ENCODE measurements at regions not wholly inside any gene's neighbourhood (a gene's known extent, or its start where the extent isn't known, plus 50 kb on each side); places are given as distances from the start of the nearest gene placed in this dataset.

DNA sequence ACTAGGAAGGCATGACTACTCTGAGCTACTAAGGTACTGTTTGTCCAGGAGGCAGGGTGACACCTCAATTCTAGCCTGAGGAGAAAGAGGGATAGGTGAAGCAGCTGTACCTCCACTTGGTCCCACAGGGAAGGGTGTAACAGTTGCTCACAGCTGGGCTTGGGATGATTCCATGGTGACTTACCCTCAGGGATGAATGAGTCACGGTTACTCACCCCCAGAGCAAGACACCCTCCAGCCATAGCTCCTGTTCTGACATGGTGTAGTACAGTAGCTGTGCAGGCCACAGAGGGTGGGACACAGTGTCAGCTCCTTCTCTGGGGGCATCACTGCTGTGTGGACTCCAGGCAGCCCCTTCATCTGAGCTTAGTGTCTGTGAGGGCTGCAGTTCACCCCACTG is 868.6 kb upstream of the SEMA6D start:
- Mint-ChIP-seq H3K27ac (ENCODE audit: unreplicated experiment) (no peak overlapping the region), H3K36me3 (ENCODE audit: low read depth, unreplicated experiment) (peaks cover 5% of the 10 kb centered on the region), H3K9me3 (ENCODE audit: unreplicated experiment) (peaks cover 19% of the 10 kb centered on the region), H3K4me3 (ENCODE audit: unreplicated experiment) (no peak overlapping the region), H3K4me1 (ENCODE audit: unreplicated experiment) (no peaks in the 10 kb centered on the region), H3K27me3 (ENCODE audit: unreplicated experiment) (peaks cover 1% of the 10 kb centered on the region)
- no peak for DNase-seq (ENCODE audit: low spot score)
- TF ChIP-seq, protein P1, sequence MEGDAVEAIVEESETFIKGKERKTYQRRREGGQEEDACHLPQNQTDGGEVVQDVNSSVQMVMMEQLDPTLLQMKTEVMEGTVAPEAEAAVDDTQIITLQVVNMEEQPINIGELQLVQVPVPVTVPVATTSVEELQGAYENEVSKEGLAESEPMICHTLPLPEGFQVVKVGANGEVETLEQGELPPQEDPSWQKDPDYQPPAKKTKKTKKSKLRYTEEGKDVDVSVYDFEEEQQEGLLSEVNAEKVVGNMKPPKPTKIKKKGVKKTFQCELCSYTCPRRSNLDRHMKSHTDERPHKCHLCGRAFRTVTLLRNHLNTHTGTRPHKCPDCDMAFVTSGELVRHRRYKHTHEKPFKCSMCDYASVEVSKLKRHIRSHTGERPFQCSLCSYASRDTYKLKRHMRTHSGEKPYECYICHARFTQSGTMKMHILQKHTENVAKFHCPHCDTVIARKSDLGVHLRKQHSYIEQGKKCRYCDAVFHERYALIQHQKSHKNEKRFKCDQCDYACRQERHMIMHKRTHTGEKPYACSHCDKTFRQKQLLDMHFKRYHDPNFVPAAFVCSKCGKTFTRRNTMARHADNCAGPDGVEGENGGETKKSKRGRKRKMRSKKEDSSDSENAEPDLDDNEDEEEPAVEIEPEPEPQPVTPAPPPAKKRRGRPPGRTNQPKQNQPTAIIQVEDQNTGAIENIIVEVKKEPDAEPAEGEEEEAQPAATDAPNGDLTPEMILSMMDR (IDR thresholded peaks at IDR 0.05; ENCODE audit: unreplicated experiment): no peak

DNA sequence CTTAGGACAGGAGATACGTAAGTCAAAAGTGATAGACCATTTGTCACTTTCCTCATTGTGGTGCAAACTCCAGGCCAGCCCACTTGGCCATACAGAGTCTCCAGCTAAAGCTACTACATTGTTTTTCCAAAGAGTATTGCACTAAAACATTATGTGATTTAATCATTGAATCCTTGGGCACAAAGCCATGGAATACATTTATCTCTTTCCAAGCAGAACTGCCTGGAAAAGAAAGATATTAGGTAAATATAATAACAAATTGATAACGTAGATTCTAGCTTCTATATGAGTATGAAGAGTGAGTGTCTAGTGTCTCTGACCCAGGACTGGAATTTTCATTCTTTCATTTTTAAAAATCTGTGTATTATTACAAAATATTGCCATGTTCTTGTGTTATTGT is 863.7 kb upstream of the SEMA6D start:
- Mint-ChIP-seq H3K36me3 (ENCODE audit: low read depth, unreplicated experiment) (peaks cover 10% of the 10 kb centered on the region), H3K9me3 (ENCODE audit: unreplicated experiment) (peaks cover 13% of the 10 kb centered on the region), H3K27ac (ENCODE audit: unreplicated experiment) (no peak overlapping the region), H3K4me1 (ENCODE audit: unreplicated experiment) (no peaks in the 10 kb centered on the region), H3K27me3 (ENCODE audit: unreplicated experiment) (peaks cover under 1% of the 10 kb centered on the region), H3K4me3 (ENCODE audit: unreplicated experiment) (no peak overlapping the region)
- no peak for DNase-seq (ENCODE audit: low spot score)
- TF ChIP-seq, protein P1 (IDR thresholded peaks at IDR 0.05; ENCODE audit: unreplicated experiment): no peak

DNA sequence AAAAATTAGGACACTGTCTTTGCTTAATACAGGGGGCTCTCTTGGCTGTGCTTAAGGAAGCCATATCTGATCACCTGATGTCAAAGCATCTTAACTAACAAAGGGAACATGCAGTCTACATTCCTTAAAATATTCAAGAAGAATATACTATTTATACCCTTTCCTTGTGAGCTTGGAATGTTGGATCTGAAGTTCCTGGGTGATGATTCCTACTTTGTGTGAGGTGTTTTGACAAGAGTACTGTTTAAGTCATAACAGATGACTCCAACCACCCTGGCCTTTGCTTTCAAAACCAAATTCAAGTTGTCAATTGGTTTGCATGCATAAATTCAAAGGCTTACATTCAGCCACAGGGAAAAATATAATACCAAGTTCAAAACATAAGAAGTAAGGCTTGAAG is 862.7 kb upstream of the SEMA6D start:
- peaks cover 6% of the 10 kb centered on the region for H3K36me3 Mint-ChIP-seq (ENCODE audit: low read depth, unreplicated experiment)
- H3K4me3 Mint-ChIP-seq (ENCODE audit: unreplicated experiment): no peak overlapping the region

DNA sequence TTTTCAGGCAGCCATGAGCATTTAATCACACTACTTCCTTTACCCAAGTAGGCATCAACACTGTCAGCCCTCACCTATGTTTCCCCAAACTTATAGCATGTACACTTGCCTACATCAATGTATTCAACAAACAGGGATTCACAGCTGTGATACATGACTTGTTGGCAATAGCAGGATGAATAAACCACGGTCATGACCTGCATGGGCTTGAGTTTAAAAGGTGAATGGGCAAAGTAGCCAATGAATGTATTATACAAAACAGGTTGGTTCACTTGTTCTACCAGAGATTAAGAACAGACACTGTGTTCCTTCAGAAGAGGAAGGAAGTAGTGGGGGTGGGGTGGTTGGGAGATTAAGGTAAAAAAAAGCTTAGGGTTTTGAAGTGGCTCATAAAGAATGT is 861.9 kb upstream of the SEMA6D start:
- no peaks in the 10 kb centered on the region for H3K27me3 Mint-ChIP-seq (ENCODE audit: unreplicated experiment)
- TF ChIP-seq, protein P1 (IDR thresholded peaks at IDR 0.05; ENCODE audit: unreplicated experiment): no peak

More for the DNA sequence above, 862.7 kb upstream of the SEMA6D start:
- peaks cover 8% of the 10 kb centered on the region for H3K9me3 Mint-ChIP-seq (ENCODE audit: unreplicated experiment)
- H3K4me1 Mint-ChIP-seq (ENCODE audit: unreplicated experiment): no peaks in the 10 kb centered on the region
- H3K27ac Mint-ChIP-seq (ENCODE audit: unreplicated experiment): no peak overlapping the region
- TF ChIP-seq, protein P1 (IDR thresholded peaks at IDR 0.05; ENCODE audit: unreplicated experiment): no peak
- no peak for DNase-seq (ENCODE audit: low spot score)
- H3K27me3 Mint-ChIP-seq (ENCODE audit: unreplicated experiment): no peaks in the 10 kb centered on the region

DNA sequence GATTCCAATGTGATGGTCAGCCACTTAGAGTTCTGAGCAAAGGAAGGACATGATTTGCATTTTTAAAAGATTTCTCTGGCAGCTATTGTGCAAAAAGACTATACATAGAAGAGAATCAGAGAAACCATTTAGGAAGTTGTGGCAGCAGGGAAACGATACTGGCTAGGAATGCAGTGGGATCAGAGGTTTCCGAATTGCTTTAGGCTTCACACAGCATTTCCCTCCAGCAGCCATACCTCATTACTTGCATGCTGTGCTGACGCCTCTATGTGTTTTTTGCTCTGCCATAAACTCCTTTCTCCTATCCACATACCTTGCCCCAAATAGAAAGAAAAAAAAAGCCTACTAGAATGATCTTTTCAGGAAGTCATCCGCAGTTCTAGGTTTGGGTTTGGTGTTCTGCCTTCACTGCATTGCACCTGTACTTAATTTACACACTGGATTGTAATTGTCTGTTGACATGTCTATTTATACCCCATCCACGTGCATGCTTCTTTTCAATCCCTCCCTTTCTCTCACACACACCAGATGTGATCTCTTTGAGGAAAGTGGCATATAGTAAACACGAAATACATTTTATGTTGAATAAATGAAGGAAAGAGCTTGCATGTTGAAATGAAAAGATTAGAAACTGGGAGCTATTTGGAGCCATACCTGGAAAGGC is 860.3 kb upstream of the SEMA6D start:
- peaks cover 5% of the 10 kb centered on the region for H3K36me3 Mint-ChIP-seq (ENCODE audit: low read depth, unreplicated experiment)
- DNase-seq (ENCODE audit: low spot score): no peak
- no peaks in the 10 kb centered on the region for H3K4me1 Mint-ChIP-seq (ENCODE audit: unreplicated experiment)
- H3K27me3 Mint-ChIP-seq (ENCODE audit: unreplicated experiment): no peaks in the 10 kb centered on the region
- peaks cover under 1% of the 10 kb centered on the region for H3K9me3 Mint-ChIP-seq (ENCODE audit: unreplicated experiment)
- H3K27ac Mint-ChIP-seq (ENCODE audit: unreplicated experiment): no peak overlapping the region
- H3K4me3 Mint-ChIP-seq (ENCODE audit: unreplicated experiment): no peak overlapping the region
- TF ChIP-seq, protein P1 (IDR thresholded peaks at IDR 0.05; ENCODE audit: unreplicated experiment): no peak

More for the DNA sequence above, 861.9 kb upstream of the SEMA6D start:
- H3K27ac Mint-ChIP-seq (ENCODE audit: unreplicated experiment): no peak overlapping the region
- H3K9me3 Mint-ChIP-seq (ENCODE audit: unreplicated experiment): peaks cover under 1% of the 10 kb centered on the region
- DNase-seq (ENCODE audit: low spot score): no peak
- peaks cover 5% of the 10 kb centered on the region for H3K36me3 Mint-ChIP-seq (ENCODE audit: low read depth, unreplicated experiment)
- H3K4me3 Mint-ChIP-seq (ENCODE audit: unreplicated experiment): no peak overlapping the region
- no peaks in the 10 kb centered on the region for H3K4me1 Mint-ChIP-seq (ENCODE audit: unreplicated experiment)

Measured in endothelial cell (in vitro differentiated cells).